IMR-90 (cell line): ENCODE measurements at regions not wholly inside any gene's neighbourhood (a gene's known extent, or its start where the extent isn't known, plus 50 kb on each side); places are given as distances from the start of the nearest gene placed in this dataset.
A peak's percentile ranks its signal among the peaks of the same experiment; 100 is the strongest.

ENCODE experiments used
- ATAC-seq: fragments of 200-7000 bp; cut with Tn5 transposase; 2 replicates; pipeline ENCODE4 v1.9.1; 2020; ENCODE audit warnings: low read depth, mild to moderate bottlenecking, moderate library complexity
- BruUV-seq: library from RNA; stranded (reverse); fragments of 400-500 nt; replicated peaks from 2 replicates; lab custom pipeline; 2021; lab: Mats Ljungman, UMichigan
- CTCF ChIA-PET: fragments of 300-600 bp; formaldehyde crosslinking; extraction: SDS; loops from one replicate; lab custom pipeline; 2021; ENCODE audit warnings: antibody characterized with exemption; lab: Yijun Ruan, JAX
- POLR2A ChIA-PET: fragments of 300-600 bp; sonication (Branson Sonifier 250); formaldehyde crosslinking; loops from one replicate; lab custom pipeline; 2022; ENCODE audit warnings: antibody characterized with exemption; ENCODE audit not compliant: unreplicated experiment; lab: Charles Lee
- DNase-seq: peaks from one replicate; pipeline ENCODE4 v3.0.0; 2013
- H2AFZ ChIP-seq: replicated peaks from 2 replicates; pipeline ENCODE3; 2013; ENCODE audit warnings: low read length, mild to moderate bottlenecking; ENCODE audit not compliant: poor library complexity
- H2AK5ac ChIP-seq: 2 replicates; pipeline ENCODE4 v1.6.1; 2013; ENCODE audit warnings: low read depth, low read length, inconsistent platforms
- H2AK9ac ChIP-seq: replicated peaks from 2 replicates; pipeline ENCODE3; 2013; ENCODE audit warnings: mild to moderate bottlenecking, low read depth, low read length, moderate library complexity; ENCODE audit not compliant: poor library complexity
- H2BK120ac ChIP-seq: 2 replicates; pipeline ENCODE4 v1.6.1; 2013; ENCODE audit warnings: low read depth, low read length, inconsistent platforms
- H2BK15ac ChIP-seq: 3 replicates; pipeline ENCODE4 v1.6.1; 2013; ENCODE audit warnings: low read depth, low read length, inconsistent platforms
- H2BK20ac ChIP-seq: 2 replicates; pipeline ENCODE4 v1.6.1; 2013; ENCODE audit warnings: low read depth, mild to moderate bottlenecking, inconsistent platforms, low read length, moderate library complexity
- H2BK5ac ChIP-seq: 2 replicates; pipeline ENCODE4 v1.6.1; 2013; ENCODE audit warnings: mild to moderate bottlenecking, low read depth, low read length, inconsistent platforms; ENCODE audit not compliant: poor library complexity, severe bottlenecking
- H3K14ac ChIP-seq: replicated peaks from 2 replicates; pipeline ENCODE4 v1.6.1; 2013; ENCODE audit warnings: low read depth, low read length, inconsistent platforms
- H3K18ac ChIP-seq: 2 replicates; pipeline ENCODE4 v1.6.1; 2013; ENCODE audit warnings: low read depth, low read length, control low read depth
- H3K23ac ChIP-seq: 2 replicates; pipeline ENCODE4 v1.6.1; 2013; ENCODE audit warnings: low read depth, low read length, inconsistent platforms
- H3K27ac ChIP-seq: 2 replicates; pipeline ENCODE4 v1.5.1; 2013; ENCODE audit warnings: mild to moderate bottlenecking, control low read depth, low read length; ENCODE audit not compliant: insufficient read depth
- H3K27me3 ChIP-seq: 2 replicates; pipeline ENCODE4 v1.6.1; 2013; ENCODE audit warnings: low read length; ENCODE audit not compliant: control insufficient read depth, insufficient read depth
- H3K36me3 ChIP-seq: 2 replicates; pipeline ENCODE4 v1.6.1; 2013; ENCODE audit warnings: low read length, mixed read lengths; ENCODE audit not compliant: control insufficient read depth, insufficient read depth
- H3K4ac ChIP-seq: 2 replicates; pipeline ENCODE4 v1.6.1; 2013; ENCODE audit warnings: low read depth, low read length, inconsistent platforms
- H3K4me1 ChIP-seq: 2 replicates; pipeline ENCODE4 v1.6.1; 2013; ENCODE audit warnings: low read length, mixed read lengths; ENCODE audit not compliant: control insufficient read depth, insufficient read depth
- H3K4me2 ChIP-seq: 2 replicates; pipeline ENCODE4 v1.6.1; 2013; ENCODE audit warnings: low read depth, mild to moderate bottlenecking, control low read depth, low read length, moderate library complexity
- H3K4me3 ChIP-seq: 2 replicates; pipeline ENCODE4 v1.5.1; 2013; ENCODE audit warnings: low read depth, mild to moderate bottlenecking, control low read depth, low read length, moderate library complexity; ENCODE audit not compliant: insufficient read depth
- H3K56ac ChIP-seq: 2 replicates; pipeline ENCODE4 v1.6.1; 2013; ENCODE audit warnings: low read length, inconsistent platforms; ENCODE audit not compliant: insufficient read depth; ENCODE audit errors: extremely low read depth
- H3K79me1 ChIP-seq, 2 experiments: 2 replicates each; pipeline ENCODE4 v1.6.1; 2013; ENCODE audit warnings: low read length in 2 of 2, inconsistent platforms in 1 of 2, low read depth in 1 of 2
- H3K9ac ChIP-seq: 2 replicates; pipeline ENCODE4 v1.6.1; 2013; ENCODE audit warnings: low read depth, low read length, control low read depth
- H3K9me1 ChIP-seq: 2 replicates; pipeline ENCODE4 v1.6.1; 2013; ENCODE audit warnings: low read length, inconsistent platforms; ENCODE audit not compliant: insufficient read depth
- H3K9me3 ChIP-seq: 2 replicates; pipeline ENCODE4 v1.6.1; 2013; ENCODE audit warnings: low read length; ENCODE audit not compliant: control insufficient read depth, insufficient read depth
- H4K20me1 ChIP-seq: 2 replicates; pipeline ENCODE4 v1.6.1; 2013; ENCODE audit warnings: low read length, inconsistent platforms; ENCODE audit not compliant: insufficient read depth
- H4K5ac ChIP-seq: 2 replicates; pipeline ENCODE4 v1.6.1; 2013; ENCODE audit warnings: mild to moderate bottlenecking, low read depth, low read length, control low read depth
- H4K8ac ChIP-seq, 2 experiments: 2 replicates each; pipeline ENCODE4 v1.6.1; 2013; ENCODE audit warnings: low read depth in 2 of 2, low read length in 2 of 2, control low read depth in 1 of 2, inconsistent platforms in 1 of 2
- H4K91ac ChIP-seq: 2 replicates; pipeline ENCODE4 v1.6.1; 2013; ENCODE audit warnings: low read depth, low read length, inconsistent platforms; ENCODE audit not compliant: insufficient read depth
- BHLHE40 ChIP-seq: fragments of 150-350 bp; IDR thresholded peaks from 2 replicates; pipeline ENCODE4 v1.6.1; 2016; ENCODE audit warnings: mild to moderate bottlenecking, low read depth, low read length
- CEBPB ChIP-seq: IDR thresholded peaks from 2 replicates; pipeline ENCODE4 v1.6.1; 2012; ENCODE audit warnings: low read depth, low read length, improper control_type of control experiment
- CHD1 ChIP-seq: IDR thresholded peaks from 2 replicates; pipeline ENCODE4 v1.6.1; 2012; ENCODE audit warnings: low read depth, low read length, improper control_type of control experiment
- CTCF ChIP-seq: conservative IDR thresholded peaks from 2 replicates; pipeline ENCODE4 v1.5.1; 2012; ENCODE audit warnings: mild to moderate bottlenecking, low read depth, low read length, improper control_type of control experiment
- ELK1 ChIP-seq: fragments of 150-350 bp; IDR thresholded peaks from 2 replicates; pipeline ENCODE4 v1.6.1; 2016; ENCODE audit warnings: low read depth, mild to moderate bottlenecking, low read length, moderate library complexity, borderline replicate concordance
- FOS ChIP-seq: fragments of 150-350 bp; IDR thresholded peaks from 2 replicates; pipeline ENCODE4 v1.6.1; 2016; ENCODE audit warnings: low read depth, low read length
- MAFK ChIP-seq: IDR thresholded peaks from 2 replicates; pipeline ENCODE4 v1.6.1; 2012; ENCODE audit warnings: low read depth, low read length, improper control_type of control experiment
- MAZ ChIP-seq: IDR thresholded peaks from 2 replicates; pipeline ENCODE4 v1.6.1; 2012; ENCODE audit warnings: low read depth, mild to moderate bottlenecking, low read length, improper control_type of control experiment, moderate library complexity, borderline replicate concordance
- MXI1 ChIP-seq: IDR thresholded peaks from 2 replicates; pipeline ENCODE4 v1.6.1; 2012; ENCODE audit warnings: low read depth, mild to moderate bottlenecking, low read length, moderate library complexity, borderline replicate concordance
- NFE2L2 ChIP-seq: fragments of 150-350 bp; IDR thresholded peaks from 2 replicates; pipeline ENCODE4 v1.6.1; 2016; ENCODE audit warnings: low read depth, mild to moderate bottlenecking, low read length
- POLR2A ChIP-seq: IDR thresholded peaks from 2 replicates; pipeline ENCODE4 v1.6.1; 2012; ENCODE audit warnings: mild to moderate bottlenecking, low read depth, low read length
- RAD21 ChIP-seq: IDR thresholded peaks from 2 replicates; pipeline ENCODE4 v1.6.1; 2012; ENCODE audit warnings: low read length, improper control_type of control experiment
- RCOR1 ChIP-seq: IDR thresholded peaks from 2 replicates; pipeline ENCODE4 v1.6.1; 2012; ENCODE audit warnings: mild to moderate bottlenecking, low read length, improper control_type of control experiment; ENCODE audit not compliant: insufficient replicate concordance
- RFX5 ChIP-seq: IDR thresholded peaks from 2 replicates; pipeline ENCODE4 v1.8.0; 2012; ENCODE audit warnings: low read depth, mild to moderate bottlenecking, low read length, moderate library complexity
- SMC3 ChIP-seq: fragments of 150-350 bp; IDR thresholded peaks from 2 replicates; pipeline ENCODE4 v1.6.1; 2016; ENCODE audit warnings: low read depth, mild to moderate bottlenecking, antibody characterized with exemption, low read length, moderate library complexity
- USF2 ChIP-seq: fragments of 150-350 bp; IDR thresholded peaks from 2 replicates; pipeline ENCODE4 v1.6.1; 2017; ENCODE audit warnings: mild to moderate bottlenecking, antibody characterized with exemption, low read length, low read depth
- dilution Hi-C: fragments of 300-500 bp; cut with HindIII; formaldehyde crosslinking; loops from one replicate; pipeline ENCODE4 v1.14.3; 2018; ENCODE audit warnings: low sequenced_read_pairs; ENCODE audit not compliant: unreplicated experiment
- in situ Hi-C: fragments of 300-500 bp; cut with MboI; formaldehyde crosslinking; loops from 3 replicates; pipeline ENCODE4 v1.14.3; 2019; ENCODE audit warnings: low sequenced_read_pairs, inconsistent platforms, mixed read lengths
- intact Hi-C: fragments of 100-400 bp; cut with micrococcal nuclease; formaldehyde crosslinking; loops from 2 replicates; pipeline ENCODE4 v1.10.0; 2022

GRCh38 chr5:125683669-125684068 is 739.5 kb upstream of the GRAMD2B start:
- no peak overlapping the region for H4K91ac ChIP-seq
- H4K5ac ChIP-seq = no peak overlapping the region
- H2BK20ac ChIP-seq = no peak overlapping the region; the same call in 1 of the 2 replicates
- no peaks in the 10 kb centered on the region for H4K20me1 ChIP-seq
- no peak overlapping the region for H2AK5ac ChIP-seq
- H3K4me3 ChIP-seq = no peak overlapping the region
- POLR2A ChIA-PET = no interaction called here
- H3K4ac ChIP-seq = no peak overlapping the region
- H3K9ac ChIP-seq = no peak overlapping the region
- H2AFZ ChIP-seq = no peak overlapping the region
- H2AK9ac ChIP-seq = no peak overlapping the region
- no peaks in the 10 kb centered on the region for H3K9me3 ChIP-seq
- no peak overlapping the region for H2BK5ac ChIP-seq
- intact Hi-C loops = no loop called here
- H2BK120ac ChIP-seq = peak overlapping the region; percentile 33; the same call in 1 of the 2 replicates
- H3K36me3 ChIP-seq = no peaks in the 10 kb centered on the region
- CTCF ChIA-PET = no interaction called here
- no peak overlapping the region for H3K56ac ChIP-seq
- ATAC-seq (peak; percentile 81), DNase-seq (peak; percentile 12)
- no peaks in the 10 kb centered on the region for H3K79me1 ChIP-seq
- no peaks in the 10 kb centered on the region for H3K27me3 ChIP-seq
- no peak overlapping the region for H3K23ac ChIP-seq
- peak overlapping the region; percentile 5; the same call in 1 of the 2 replicates for H3K4me2 ChIP-seq
- no peak overlapping the region for H3K14ac ChIP-seq
- H3K9me1 ChIP-seq = no peaks in the 10 kb centered on the region
- BruUV-seq = no TSS peak
- dilution Hi-C loops = no loop called here
- H3K4me1 ChIP-seq = 0 out of 2 replicates have a peak, but pooled peaks cover 2% of the 10 kb centered on the region
- no peak overlapping the region for H3K18ac ChIP-seq
- H4K8ac ChIP-seq = no peak overlapping the region
- no peak overlapping the region for H3K27ac ChIP-seq
- TF ChIP-seq RFX5 = no peak
- TF ChIP-seq MXI1 = no peak
- TF ChIP-seq ELK1 = no peak
- TF ChIP-seq FOS = no peak
- no peak for TF ChIP-seq POLR2A
- TF ChIP-seq CTCF = no peak
- no peak for TF ChIP-seq NFE2L2
- no peak for TF ChIP-seq MAZ
- TF ChIP-seq BHLHE40 = no peak
- TF ChIP-seq RAD21 = no peak
- TF ChIP-seq MAFK = no peak
- TF ChIP-seq SMC3 = no peak
- no peak for TF ChIP-seq CHD1
- no peak for TF ChIP-seq CEBPB
- no peak for TF ChIP-seq USF2
- TF ChIP-seq RCOR1 = no peak
- no peak overlapping the region for H2BK15ac ChIP-seq
- in situ Hi-C loops = no loop called here
